ENCODE measurements at regions not wholly inside any gene's neighbourhood (a gene's known extent, or its start where the extent isn't known, plus 50 kb on each side); places are given as distances from the start of the nearest gene placed in this dataset.

DNA sequence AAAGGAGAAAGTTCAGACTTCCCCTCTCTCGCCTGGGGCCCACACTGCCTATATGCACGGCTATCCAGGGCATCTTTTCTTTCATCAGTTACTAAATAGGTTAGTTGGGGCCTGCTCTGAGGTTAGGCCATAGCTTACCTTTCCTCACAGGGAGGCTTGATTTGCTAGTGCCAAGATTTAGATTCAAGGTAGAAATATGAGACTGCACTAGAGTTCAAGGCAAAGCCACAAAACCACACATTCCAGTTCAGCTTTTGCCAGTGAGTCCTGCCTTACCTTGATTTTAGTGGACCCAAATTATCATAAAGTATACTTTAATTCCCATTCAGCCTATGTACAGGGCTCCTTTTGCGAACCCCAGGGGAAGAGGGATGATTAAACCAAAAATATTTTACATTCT is 762.8 kb downstream of the PDHA2 start:
- no peak for DNase-seq (ENCODE audit: extremely low read depth, insufficient read length)
- TF ChIP-seq, protein P1, sequence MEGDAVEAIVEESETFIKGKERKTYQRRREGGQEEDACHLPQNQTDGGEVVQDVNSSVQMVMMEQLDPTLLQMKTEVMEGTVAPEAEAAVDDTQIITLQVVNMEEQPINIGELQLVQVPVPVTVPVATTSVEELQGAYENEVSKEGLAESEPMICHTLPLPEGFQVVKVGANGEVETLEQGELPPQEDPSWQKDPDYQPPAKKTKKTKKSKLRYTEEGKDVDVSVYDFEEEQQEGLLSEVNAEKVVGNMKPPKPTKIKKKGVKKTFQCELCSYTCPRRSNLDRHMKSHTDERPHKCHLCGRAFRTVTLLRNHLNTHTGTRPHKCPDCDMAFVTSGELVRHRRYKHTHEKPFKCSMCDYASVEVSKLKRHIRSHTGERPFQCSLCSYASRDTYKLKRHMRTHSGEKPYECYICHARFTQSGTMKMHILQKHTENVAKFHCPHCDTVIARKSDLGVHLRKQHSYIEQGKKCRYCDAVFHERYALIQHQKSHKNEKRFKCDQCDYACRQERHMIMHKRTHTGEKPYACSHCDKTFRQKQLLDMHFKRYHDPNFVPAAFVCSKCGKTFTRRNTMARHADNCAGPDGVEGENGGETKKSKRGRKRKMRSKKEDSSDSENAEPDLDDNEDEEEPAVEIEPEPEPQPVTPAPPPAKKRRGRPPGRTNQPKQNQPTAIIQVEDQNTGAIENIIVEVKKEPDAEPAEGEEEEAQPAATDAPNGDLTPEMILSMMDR (IDR thresholded peaks at IDR 0.05; ENCODE audit: insufficient read depth, low read length, poor library complexity, severe bottlenecking): no peak
- no peaks in the 10 kb centered on the region for H3K27me3 ChIP-seq (replicated peaks; ENCODE audit: control insufficient read depth, insufficient read depth, low read length)
- no peaks in the 10 kb centered on the region for H3K36me3 ChIP-seq (ENCODE audit: control insufficient read depth, insufficient read depth, low read length)
- H3K4me3 ChIP-seq (replicated peaks; ENCODE audit: low read depth, low read length): no peak overlapping the region

DNA sequence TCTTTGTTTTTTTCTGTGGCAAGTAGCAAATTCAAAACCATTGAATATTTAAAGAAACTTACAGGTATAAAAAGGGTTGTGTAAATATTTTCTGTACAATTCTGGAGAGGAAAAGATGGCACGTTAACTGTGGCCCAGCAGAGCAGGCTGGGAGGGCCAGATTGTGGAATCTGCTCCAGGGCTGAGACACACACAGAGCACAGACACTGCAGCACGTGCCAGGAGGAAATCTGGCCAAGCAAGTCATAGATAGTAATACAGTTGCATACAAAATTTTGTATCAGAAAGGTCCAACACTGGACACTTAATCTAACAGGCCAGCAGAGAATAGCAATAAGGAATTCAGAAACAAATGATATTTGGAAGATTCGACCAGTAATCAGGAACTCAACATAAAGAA is 763.7 kb downstream of the PDHA2 start:
- DNase-seq (ENCODE audit: extremely low read depth, insufficient read length): no peak
- Histone ChIP-seq H3K4me3 (replicated peaks; ENCODE audit: low read depth, low read length) (no peak overlapping the region), H3K36me3 (ENCODE audit: control insufficient read depth, insufficient read depth, low read length) (no peaks in the 10 kb centered on the region), H3K27me3 (replicated peaks; ENCODE audit: control insufficient read depth, insufficient read depth, low read length) (no peaks in the 10 kb centered on the region)
- TF ChIP-seq, protein P1 (IDR thresholded peaks at IDR 0.05; ENCODE audit: insufficient read depth, low read length, poor library complexity, severe bottlenecking): no peak

DNA sequence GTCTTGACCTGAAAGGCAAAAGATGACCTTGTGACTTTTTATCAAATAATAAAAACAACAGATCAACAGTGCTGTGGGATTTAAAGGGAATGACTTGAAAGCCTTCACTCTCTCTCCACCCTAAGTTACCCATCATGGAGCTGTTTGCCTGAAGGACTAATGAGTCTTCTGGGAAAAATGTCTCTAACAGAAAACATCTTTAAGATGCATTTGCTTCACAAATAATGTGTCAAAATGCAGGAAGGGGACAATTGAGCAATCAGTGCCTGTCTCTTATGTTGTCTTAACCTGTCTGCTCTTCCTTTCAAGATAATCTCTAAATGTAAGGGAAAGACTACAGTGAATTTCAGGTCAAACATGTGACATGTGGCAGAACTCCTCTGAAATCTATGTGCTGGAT is 766.6 kb downstream of the PDHA2 start:
- TF ChIP-seq, protein P1 (IDR thresholded peaks at IDR 0.05; ENCODE audit: insufficient read depth, low read length, poor library complexity, severe bottlenecking): no peak
- Histone ChIP-seq H3K36me3 (ENCODE audit: control insufficient read depth, insufficient read depth, low read length) (no peaks in the 10 kb centered on the region), H3K27me3 (replicated peaks; ENCODE audit: control insufficient read depth, insufficient read depth, low read length) (no peaks in the 10 kb centered on the region), H3K4me3 (replicated peaks; ENCODE audit: low read depth, low read length) (no peak overlapping the region)
- DNase-seq (ENCODE audit: extremely low read depth, insufficient read length): no peak

DNA sequence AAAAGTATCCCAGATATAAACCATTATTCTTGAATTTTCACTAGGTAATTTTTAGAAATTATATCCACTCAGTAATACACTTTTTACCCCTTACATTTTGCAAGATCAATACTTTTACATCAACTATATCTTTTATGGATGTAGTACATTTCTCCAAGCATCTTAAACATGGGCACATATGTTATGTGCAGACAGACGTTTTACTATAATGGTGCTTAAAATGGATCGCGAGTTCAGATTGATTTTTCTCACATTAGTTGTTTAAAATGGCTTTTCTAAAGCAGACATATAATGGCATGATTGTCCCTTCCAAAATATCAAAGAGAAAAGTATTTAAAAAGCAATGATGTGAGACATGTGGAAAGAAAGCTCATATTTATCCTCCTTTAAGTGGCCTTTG is 786.1 kb downstream of the PDHA2 start:
- H3K4me3 ChIP-seq (replicated peaks; ENCODE audit: low read depth, low read length): no peak overlapping the region
- TF ChIP-seq, protein P1 (IDR thresholded peaks at IDR 0.05; ENCODE audit: insufficient read depth, low read length, poor library complexity, severe bottlenecking): no peak
- H3K27me3 ChIP-seq (replicated peaks; ENCODE audit: control insufficient read depth, insufficient read depth, low read length): no peaks in the 10 kb centered on the region
- H3K36me3 ChIP-seq (ENCODE audit: control insufficient read depth, insufficient read depth, low read length): no peaks in the 10 kb centered on the region
- no peak for DNase-seq (ENCODE audit: extremely low read depth, insufficient read length)

DNA sequence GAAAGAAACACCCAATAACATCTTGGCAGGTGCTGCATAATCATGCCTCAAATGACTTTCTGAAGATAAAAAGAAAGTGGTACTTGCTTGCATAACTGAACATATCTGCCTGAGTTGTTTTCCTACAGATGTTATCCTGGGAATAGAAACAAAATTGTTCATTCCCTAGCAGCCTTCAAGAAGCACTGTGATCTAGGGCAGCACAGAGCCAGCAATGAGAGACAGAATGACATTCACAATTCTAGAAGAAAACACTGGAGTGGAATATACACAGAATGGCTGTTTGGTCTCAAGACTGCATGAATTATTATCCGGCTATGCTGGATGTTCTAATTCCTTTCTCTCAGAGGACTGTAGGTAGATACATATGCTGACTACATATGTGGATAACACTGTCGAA is 790.9 kb downstream of the PDHA2 start:
- no peaks in the 10 kb centered on the region for H3K27me3 ChIP-seq (replicated peaks; ENCODE audit: control insufficient read depth, insufficient read depth, low read length)
- TF ChIP-seq, protein P1 (IDR thresholded peaks at IDR 0.05; ENCODE audit: insufficient read depth, low read length, poor library complexity, severe bottlenecking): no peak
- no peak overlapping the region for H3K4me3 ChIP-seq (replicated peaks; ENCODE audit: low read depth, low read length)
- DNase-seq (ENCODE audit: extremely low read depth, insufficient read length): no peak
- no peaks in the 10 kb centered on the region for H3K36me3 ChIP-seq (ENCODE audit: control insufficient read depth, insufficient read depth, low read length)

DNA sequence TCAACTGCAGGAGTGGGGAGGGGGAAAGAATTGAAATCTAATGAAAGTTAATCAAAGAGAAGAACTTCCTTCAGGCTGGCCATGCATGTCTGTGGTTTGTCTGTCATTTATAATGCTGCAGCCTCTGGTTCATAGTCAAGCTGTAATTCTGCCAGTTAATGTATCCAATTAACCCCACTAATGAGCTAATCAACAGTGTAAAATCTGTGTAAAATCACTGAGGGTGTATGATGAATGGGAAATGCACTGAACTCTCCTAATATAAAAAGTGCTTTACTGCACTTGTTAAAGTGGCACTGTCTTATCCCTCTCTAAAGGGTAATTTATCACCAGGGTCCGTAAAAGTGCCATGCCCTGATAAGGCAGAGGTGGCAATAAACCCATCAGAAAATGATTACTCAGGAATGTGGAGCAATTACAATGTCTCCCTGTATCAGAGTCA is 798.1 kb downstream of the PDHA2 start:
- H3K4me3 ChIP-seq (replicated peaks; ENCODE audit: low read depth, low read length): no peak overlapping the region
- no peaks in the 10 kb centered on the region for H3K36me3 ChIP-seq (ENCODE audit: control insufficient read depth, insufficient read depth, low read length)
- H3K27me3 ChIP-seq (replicated peaks; ENCODE audit: control insufficient read depth, insufficient read depth, low read length): no peaks in the 10 kb centered on the region
- DNase-seq (ENCODE audit: extremely low read depth, insufficient read length): no peak
- TF ChIP-seq, protein P1 (IDR thresholded peaks at IDR 0.05; ENCODE audit: insufficient read depth, low read length, poor library complexity, severe bottlenecking): no peak

All from GM06990 (cell line).